ENCODE measurements at regions not wholly inside any gene's neighbourhood (a gene's known extent, or its start where the extent isn't known, plus 50 kb on each side); places are given as distances from the start of the nearest gene placed in this dataset.
"Not testable (repeated sequence)": the region's sequence is repeated elsewhere in the genome, so short reads cannot be mapped to it uniquely, and the experiment has no call there.

DNA sequence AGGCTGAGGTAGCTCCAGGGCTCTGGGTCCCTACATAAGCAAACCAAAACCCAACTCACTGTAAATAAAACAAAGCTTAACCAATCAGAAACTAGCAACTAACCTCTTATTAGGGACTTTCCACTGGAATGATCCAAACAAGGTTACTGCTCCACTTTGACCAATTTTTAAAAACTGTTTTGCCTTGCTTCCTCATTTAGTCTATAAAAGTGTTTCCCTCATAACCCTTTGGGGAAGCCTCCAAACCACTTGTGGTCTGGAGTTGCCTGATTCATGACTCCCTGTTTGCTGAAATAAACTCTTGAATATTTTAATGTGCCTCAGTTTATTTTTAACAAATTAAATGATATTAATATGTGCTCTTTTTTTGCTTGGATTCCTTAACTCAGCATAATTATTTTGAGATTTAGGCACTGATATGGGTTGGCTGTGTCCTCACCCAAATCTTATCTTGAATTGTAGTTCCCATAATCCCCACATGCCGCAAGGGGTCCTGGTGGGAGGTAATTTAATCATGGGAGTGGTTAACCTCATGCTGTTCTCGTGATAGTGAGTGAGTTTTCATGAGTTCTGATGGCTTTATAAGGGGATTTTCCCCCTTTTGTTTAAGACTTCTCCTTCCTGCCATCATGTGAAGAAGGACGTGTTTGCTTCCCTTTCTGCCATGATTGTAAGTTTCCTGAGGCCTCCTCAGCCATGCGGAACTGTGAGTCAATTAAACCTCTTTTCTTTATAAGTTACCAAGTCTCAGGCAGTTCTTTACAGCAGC, 90.6 kb downstream of the CD200R1L start:
- no peak overlapping the region for H2AFZ ChIP-seq (ENCODE audit: low read length)
- peaks cover 2% of the 10 kb centered on the region for H3K4me1 ChIP-seq (ENCODE audit: control insufficient read depth, extremely low read depth, insufficient read depth, low read length)
- peak in 1 of 2 donors; percentile 52 for DNase-seq (ENCODE audit: low read depth in 2 of 2)
- H3K4me3 ChIP-seq (replicated peaks in 1 of 4; ENCODE audit: control extremely low read depth in 1 of 4, insufficient read depth in 1 of 4, low read depth in 3 of 4, low read length in 4 of 4): no peak overlapping the region
- no peaks in the 10 kb centered on the region for H4K20me1 ChIP-seq (ENCODE audit: control insufficient read depth, extremely low read depth, insufficient read depth, low read length)
- no peak overlapping the region for H3K27ac ChIP-seq (ENCODE audit: insufficient read depth, low read length)
- H3K4me2 ChIP-seq (ENCODE audit: extremely low read depth, insufficient read depth, low read length): no peak overlapping the region
- H3K79me2 ChIP-seq (ENCODE audit: control insufficient read depth, insufficient read depth, low read length): no peaks in the 10 kb centered on the region
- TF ChIP-seq, protein P1, sequence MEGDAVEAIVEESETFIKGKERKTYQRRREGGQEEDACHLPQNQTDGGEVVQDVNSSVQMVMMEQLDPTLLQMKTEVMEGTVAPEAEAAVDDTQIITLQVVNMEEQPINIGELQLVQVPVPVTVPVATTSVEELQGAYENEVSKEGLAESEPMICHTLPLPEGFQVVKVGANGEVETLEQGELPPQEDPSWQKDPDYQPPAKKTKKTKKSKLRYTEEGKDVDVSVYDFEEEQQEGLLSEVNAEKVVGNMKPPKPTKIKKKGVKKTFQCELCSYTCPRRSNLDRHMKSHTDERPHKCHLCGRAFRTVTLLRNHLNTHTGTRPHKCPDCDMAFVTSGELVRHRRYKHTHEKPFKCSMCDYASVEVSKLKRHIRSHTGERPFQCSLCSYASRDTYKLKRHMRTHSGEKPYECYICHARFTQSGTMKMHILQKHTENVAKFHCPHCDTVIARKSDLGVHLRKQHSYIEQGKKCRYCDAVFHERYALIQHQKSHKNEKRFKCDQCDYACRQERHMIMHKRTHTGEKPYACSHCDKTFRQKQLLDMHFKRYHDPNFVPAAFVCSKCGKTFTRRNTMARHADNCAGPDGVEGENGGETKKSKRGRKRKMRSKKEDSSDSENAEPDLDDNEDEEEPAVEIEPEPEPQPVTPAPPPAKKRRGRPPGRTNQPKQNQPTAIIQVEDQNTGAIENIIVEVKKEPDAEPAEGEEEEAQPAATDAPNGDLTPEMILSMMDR (conservative IDR thresholded peaks at IDR 0.05 in 1 of 2, IDR thresholded peaks at IDR 0.05 in 1 of 2; ENCODE audit: low read depth in 1 of 2, low read length in 2 of 2): no peak
- TF ChIP-seq EZH2 (IDR thresholded peaks at IDR 0.05; ENCODE audit: low read length, missing control alignments): no peak
- no peaks in the 10 kb centered on the region for H3K9me3 ChIP-seq (ENCODE audit: control insufficient read depth, insufficient read depth, low read depth, low read length)
- no peaks in the 10 kb centered on the region for H3K36me3 ChIP-seq (ENCODE audit: control insufficient read depth, insufficient read depth, low read length)
- H3K9ac ChIP-seq (ENCODE audit: insufficient read depth, low read length): no peak overlapping the region
- no peaks in the 10 kb centered on the region for H3K27me3 ChIP-seq (ENCODE audit: control insufficient read depth, insufficient read depth, low read length)

GRCh38 chr3:112755046-112755445, 91.6 kb downstream of the CD200R1L start:
- not testable (repeated sequence) for H3K27me3 ChIP-seq (ENCODE audit: control insufficient read depth, insufficient read depth, low read length); H3K4me2 ChIP-seq (ENCODE audit: extremely low read depth, insufficient read depth, low read length); H3K4me3 ChIP-seq (replicated peaks in 1 of 4; ENCODE audit: control extremely low read depth in 1 of 4, insufficient read depth in 1 of 4, low read depth in 3 of 4, low read length in 4 of 4); H3K9ac ChIP-seq (ENCODE audit: insufficient read depth, low read length); H3K4me1 ChIP-seq (ENCODE audit: control insufficient read depth, extremely low read depth, insufficient read depth, low read length); H2AFZ ChIP-seq (ENCODE audit: low read length); H3K9me3 ChIP-seq (ENCODE audit: control insufficient read depth, insufficient read depth, low read depth, low read length); H3K36me3 ChIP-seq (ENCODE audit: control insufficient read depth, insufficient read depth, low read length); H3K79me2 ChIP-seq (ENCODE audit: control insufficient read depth, insufficient read depth, low read length); H3K27ac ChIP-seq (ENCODE audit: insufficient read depth, low read length); H4K20me1 ChIP-seq (ENCODE audit: control insufficient read depth, extremely low read depth, insufficient read depth, low read length); DNase-seq (ENCODE audit: low read depth in 2 of 2)

DNA sequence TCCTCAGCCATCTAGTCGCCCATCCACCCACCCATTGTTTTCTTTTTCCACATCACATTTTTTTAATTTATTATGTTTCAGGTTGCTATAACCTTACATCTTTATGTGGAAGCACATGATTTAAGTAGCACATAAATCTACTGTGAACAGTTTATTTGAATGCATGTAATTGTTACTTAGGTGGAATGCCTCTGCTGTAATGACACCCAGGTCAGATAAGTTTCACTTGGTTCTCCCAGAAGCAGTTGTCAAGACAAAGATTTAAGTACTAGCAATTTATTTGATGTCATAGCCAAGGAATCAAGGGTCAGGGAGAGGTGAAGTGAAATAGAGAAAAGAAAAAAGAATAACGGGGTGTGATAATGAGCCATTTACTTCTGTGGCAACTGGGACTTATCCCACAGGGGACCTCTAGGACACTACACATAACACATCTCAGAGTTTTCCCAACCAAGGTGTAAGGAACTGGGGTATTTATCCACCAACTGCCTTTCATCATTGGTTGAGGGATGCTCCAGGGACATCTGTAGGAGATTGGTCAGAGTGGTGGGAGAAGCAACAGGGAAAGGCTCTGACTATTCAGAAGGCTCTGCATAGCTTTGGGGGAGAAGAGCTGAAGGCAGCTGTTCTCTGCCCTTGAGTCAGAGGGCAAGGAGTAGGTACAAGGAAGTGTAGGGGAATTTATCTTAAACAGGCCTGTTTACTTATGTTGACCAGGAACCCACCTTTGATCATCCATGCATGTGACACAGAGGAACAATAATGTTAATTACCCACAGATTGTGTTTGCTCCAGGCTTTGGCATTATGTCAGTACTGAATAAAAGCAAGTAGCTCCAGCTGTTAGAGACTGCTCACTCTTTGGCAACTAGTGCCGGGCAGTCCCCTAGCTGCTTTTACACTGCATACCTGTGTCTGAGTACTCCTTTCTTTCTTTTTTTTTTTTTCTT, 94.8 kb downstream of the CD200R1L start:
- H3K9ac ChIP-seq (ENCODE audit: insufficient read depth, low read length): no peak overlapping the region
- H3K4me1 ChIP-seq (ENCODE audit: control insufficient read depth, extremely low read depth, insufficient read depth, low read length): peaks cover 2% of the 10 kb centered on the region
- no peak overlapping the region for H3K4me2 ChIP-seq (ENCODE audit: extremely low read depth, insufficient read depth, low read length)
- H2AFZ ChIP-seq (ENCODE audit: low read length): no peak overlapping the region
- no peaks in the 10 kb centered on the region for H3K9me3 ChIP-seq (ENCODE audit: control insufficient read depth, insufficient read depth, low read depth, low read length)
- no peaks in the 10 kb centered on the region for H4K20me1 ChIP-seq (ENCODE audit: control insufficient read depth, extremely low read depth, insufficient read depth, low read length)
- H3K36me3 ChIP-seq (ENCODE audit: control insufficient read depth, insufficient read depth, low read length): no peaks in the 10 kb centered on the region
- no peaks in the 10 kb centered on the region for H3K27me3 ChIP-seq (ENCODE audit: control insufficient read depth, insufficient read depth, low read length)
- TF ChIP-seq EZH2 (IDR thresholded peaks at IDR 0.05; ENCODE audit: low read length, missing control alignments): no peak
- TF ChIP-seq, protein P1 (conservative IDR thresholded peaks at IDR 0.05 in 1 of 2, IDR thresholded peaks at IDR 0.05 in 1 of 2; ENCODE audit: low read depth in 1 of 2, low read length in 2 of 2): no peak
- H3K79me2 ChIP-seq (ENCODE audit: control insufficient read depth, insufficient read depth, low read length): no peaks in the 10 kb centered on the region
- no peak overlapping the region for H3K4me3 ChIP-seq (replicated peaks in 1 of 4; ENCODE audit: control extremely low read depth in 1 of 4, insufficient read depth in 1 of 4, low read depth in 3 of 4, low read length in 4 of 4)
- no peak overlapping the region for H3K27ac ChIP-seq (ENCODE audit: insufficient read depth, low read length)
- peak in 1 of 2 donors; percentile 49 for DNase-seq (ENCODE audit: low read depth in 2 of 2)

Data from fibroblast of lung (primary cell).